ENCODE measurements at regions not wholly inside any gene's neighbourhood (a gene's known extent, or its start where the extent isn't known, plus 50 kb on each side); places are given as distances from the start of the nearest gene placed in this dataset.
A peak's percentile ranks its signal among the peaks of the same experiment; 100 is the strongest.

- no peak for DNase-seq (ENCODE audit: low read depth)
- no peak for TF ChIP-seq CTCF (conservative IDR thresholded peaks at IDR 0.05; ENCODE audit: low read depth, low read length)
These were observed 95.4 kb upstream of the IGFBP7 start for GRCh38 chr4:57205580-57205979.

GRCh38 chr4:57200799-57201327 is 90.7 kb upstream of the IGFBP7 start:
- no peak for TF ChIP-seq CTCF (conservative IDR thresholded peaks at IDR 0.05; ENCODE audit: low read depth, low read length)
- no peak for DNase-seq (ENCODE audit: low read depth)

More at GRCh38 chr4:57205580-57205979, 95.4 kb upstream of the IGFBP7 start:
- H3K4me3 ChIP-seq (ENCODE audit: low read depth, low read length), result no peak overlapping the region

GRCh38 chr4:57199267-57199666 is 89.1 kb upstream of the IGFBP7 start:
- DNase-seq (ENCODE audit: low read depth), result no peak
- TF ChIP-seq CTCF (conservative IDR thresholded peaks at IDR 0.05; ENCODE audit: low read depth, low read length), result no peak
- no peak overlapping the region for H3K4me3 ChIP-seq (ENCODE audit: low read depth, low read length)

More at GRCh38 chr4:57200799-57201327, 90.7 kb upstream of the IGFBP7 start:
- no peak overlapping the region for H3K4me3 ChIP-seq (ENCODE audit: low read depth, low read length)

- DNase-seq (ENCODE audit: low read depth), result no peak
- H3K4me3 ChIP-seq (ENCODE audit: low read depth, low read length), result no peak overlapping the region
- no peak for TF ChIP-seq CTCF (conservative IDR thresholded peaks at IDR 0.05; ENCODE audit: low read depth, low read length)
These were observed 85.4 kb upstream of the IGFBP7 start for GRCh38 chr4:57195622-57196021.

GRCh38 chr4:57194068-57194611 is 84.0 kb upstream of the IGFBP7 start:
- no peak for DNase-seq (ENCODE audit: low read depth)
- peak; percentile 29 for TF ChIP-seq CTCF (conservative IDR thresholded peaks at IDR 0.05; ENCODE audit: low read depth, low read length)
- peak overlapping the region; percentile 17 for H3K4me3 ChIP-seq (ENCODE audit: low read depth, low read length)

- TF ChIP-seq CTCF (conservative IDR thresholded peaks at IDR 0.05; ENCODE audit: low read depth, low read length), result no peak
- no peak overlapping the region for H3K4me3 ChIP-seq (ENCODE audit: low read depth, low read length)
- no peak for DNase-seq (ENCODE audit: low read depth)
These were observed 83.1 kb upstream of the IGFBP7 start for GRCh38 chr4:57193209-57193810.
